IPS DF 19.7 (cell line): ENCODE measurements at regions not wholly inside any gene's neighbourhood (a gene's known extent, or its start where the extent isn't known, plus 50 kb on each side); places are given as distances from the start of the nearest gene placed in this dataset.
A peak's percentile ranks its signal among the peaks of the same experiment; 100 is the strongest.

Experiments
- DNase-seq: peaks from one replicate; pipeline ENCODE4 v3.0.0-alpha.2; 2013; ENCODE audit warnings: low read depth, low spot score

DNA sequence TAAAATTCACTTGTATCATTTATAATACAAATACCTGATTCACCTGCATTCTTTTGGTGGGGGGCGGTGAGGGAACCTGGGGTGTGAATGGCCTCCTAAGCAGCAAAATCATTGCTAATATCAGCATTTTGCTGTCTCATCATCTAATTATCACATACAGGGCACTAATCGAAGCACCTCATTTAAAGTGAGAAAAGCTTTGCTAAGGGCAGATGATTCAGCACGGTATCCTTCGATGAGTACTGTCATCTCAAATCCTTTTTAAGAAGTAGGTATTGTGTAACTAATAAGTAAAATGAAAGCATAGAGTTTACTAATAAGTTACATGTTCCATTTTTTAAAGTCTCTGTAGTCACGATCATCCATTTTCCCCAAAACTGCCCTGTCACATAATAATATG is 278.1 kb upstream of the SOX5 start:
- no peak for DNase-seq

DNA sequence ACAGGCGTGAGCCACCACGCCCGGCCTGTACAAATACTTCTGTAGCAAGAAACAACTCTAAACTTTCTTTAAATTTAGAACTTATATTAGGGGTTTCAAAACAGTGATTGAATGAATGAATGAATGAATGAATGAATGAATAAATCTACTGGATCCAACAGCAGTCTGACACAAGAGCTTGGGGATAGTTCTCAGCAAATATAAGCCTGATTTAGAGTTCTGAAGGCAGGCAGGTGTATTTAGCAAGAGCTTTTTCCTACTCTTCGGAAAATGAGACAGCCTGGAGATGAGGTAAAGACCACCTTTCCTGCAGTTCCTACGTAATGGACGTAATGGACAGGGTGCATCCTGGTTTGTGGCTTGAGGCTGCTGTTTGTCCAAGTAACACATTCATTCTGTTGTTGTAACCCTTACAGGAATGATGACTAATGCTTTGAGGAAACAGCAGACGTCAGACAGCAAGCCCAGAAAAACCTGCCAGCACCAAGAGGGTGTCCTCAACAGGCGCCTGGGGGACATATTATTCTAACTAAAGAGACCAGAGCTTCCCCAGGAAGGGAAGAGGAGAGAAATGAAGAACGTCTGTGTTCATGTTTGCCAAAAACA is 277.4 kb upstream of the SOX5 start:
- DNase-seq: no peak

DNA sequence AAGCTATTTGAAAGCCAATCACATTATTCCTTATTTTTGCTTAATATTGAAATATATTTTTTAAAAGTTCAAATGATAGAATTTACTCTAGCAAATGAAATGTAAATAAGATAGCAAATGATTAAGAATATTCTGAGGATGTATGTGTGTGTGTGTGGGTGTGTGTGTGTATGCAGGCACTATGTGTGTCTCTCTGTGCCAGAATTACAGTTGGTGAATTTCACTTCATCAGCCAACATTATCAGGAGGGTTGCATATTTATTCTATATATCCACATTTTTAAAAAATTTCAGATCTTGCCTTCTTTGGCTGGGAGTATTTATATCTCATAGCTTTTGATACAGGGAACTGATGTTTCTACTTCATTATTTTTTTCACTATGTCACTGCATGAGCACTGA is 274.9 kb upstream of the SOX5 start:
- no peak for DNase-seq

DNA sequence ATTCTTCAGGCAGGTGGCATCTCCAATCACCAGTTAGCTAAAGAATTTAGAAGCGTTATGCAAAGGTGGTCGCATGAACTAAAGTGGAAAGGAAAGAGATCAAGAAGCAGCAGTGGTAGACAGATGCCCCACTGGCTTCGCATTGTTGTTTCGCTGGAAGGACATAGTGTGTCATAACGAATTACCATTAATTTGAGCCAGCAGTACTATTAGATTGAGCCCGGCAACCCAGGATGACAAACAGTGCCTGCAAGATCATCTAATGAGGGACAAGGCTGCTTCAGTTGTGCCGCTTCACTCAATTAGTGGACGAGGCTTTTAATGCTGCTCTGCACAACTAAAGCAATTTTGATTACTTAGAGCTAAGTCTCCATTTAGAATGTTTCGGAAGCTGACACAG is 274.5 kb upstream of the SOX5 start:
- no peak for DNase-seq

DNA sequence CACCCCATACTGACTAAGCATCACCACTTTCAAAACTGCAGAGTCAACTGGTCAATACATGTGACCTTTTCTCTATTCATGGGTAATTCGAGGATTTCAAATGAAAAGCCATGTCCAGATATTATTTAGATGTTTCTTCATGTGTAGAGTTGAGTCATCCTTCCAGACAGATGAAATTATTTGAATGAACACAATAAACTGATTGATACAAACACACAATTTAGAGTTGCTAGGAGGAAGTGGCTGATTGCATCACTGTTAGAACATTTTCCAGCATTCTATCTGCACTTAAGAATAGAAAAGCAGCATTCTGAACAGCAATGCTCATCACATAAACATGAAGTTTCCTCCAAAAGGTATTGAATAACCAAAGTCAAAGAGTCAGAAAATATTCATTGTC is 273.5 kb upstream of the SOX5 start:
- DNase-seq: no peak

DNA sequence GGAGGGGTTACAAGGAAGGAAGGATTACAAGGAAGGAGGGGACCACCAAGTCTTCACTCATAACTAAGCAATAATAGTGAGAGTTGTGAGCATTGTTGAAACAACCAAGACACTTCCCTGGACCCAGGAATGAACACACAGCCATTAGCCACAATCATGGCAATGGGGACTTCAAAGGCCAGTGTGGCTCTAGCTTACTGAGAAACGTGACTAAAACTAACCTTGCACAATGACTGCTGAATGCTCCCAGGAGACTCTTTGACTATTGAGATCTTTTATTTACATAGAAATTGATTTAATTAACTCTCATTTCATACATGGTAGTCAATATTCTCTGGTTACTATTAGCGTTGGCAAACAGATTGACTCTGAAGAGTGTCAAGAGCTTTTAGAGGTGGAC is 263.0 kb upstream of the SOX5 start:
- DNase-seq: no peak

DNA sequence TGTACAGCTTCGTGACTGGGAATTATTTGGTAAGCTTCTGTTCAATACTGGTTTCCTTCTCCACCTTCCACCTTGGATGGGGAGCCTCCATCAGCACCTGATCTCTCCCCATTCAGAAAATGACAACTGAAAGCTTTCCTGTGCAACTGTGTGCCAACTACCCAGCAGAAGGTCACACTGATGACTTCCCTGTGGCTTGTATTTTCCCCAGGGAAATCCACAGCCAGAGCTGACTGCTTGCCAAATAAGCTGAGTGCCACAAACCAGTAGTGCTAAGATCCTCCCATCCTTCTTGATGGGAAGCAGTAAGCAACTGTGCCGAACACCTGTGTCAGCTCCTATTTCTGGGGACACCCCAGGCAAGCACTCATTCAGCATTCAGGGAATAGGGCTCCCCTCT is 257.2 kb upstream of the SOX5 start:
- no peak for DNase-seq

DNA sequence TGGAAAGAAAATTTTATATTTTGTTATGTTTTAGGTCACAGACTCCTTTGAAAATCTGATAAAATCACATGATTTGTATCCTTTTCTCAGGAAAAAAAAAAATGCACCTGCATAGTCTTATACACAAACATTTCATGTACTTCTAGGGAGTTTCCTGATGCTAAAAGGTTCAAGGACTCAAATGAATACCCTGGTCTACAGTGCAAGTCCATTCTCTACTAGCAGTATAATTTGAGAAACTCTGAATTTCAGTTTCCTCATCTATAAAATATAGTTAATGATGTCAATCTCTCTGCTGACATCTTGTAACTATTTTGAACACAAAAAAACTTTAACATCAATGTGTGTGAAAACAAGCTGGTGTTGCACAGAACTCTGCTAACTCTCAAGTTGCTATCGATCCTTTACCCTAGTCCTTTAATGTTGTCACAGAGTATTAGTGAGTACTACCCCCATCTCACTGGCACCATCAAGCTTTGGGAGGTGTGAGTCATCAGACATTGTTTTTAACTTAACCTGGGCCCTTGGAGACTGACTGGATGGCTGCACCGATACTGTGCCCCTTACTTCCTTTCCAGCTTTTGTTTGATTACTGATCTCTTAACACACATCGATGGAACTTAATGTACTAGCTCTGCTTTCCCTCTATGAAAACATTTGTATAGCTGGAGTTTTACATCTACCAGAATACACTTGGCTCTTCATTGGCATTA is 251.9 kb upstream of the SOX5 start:
- DNase-seq: no peak

DNA sequence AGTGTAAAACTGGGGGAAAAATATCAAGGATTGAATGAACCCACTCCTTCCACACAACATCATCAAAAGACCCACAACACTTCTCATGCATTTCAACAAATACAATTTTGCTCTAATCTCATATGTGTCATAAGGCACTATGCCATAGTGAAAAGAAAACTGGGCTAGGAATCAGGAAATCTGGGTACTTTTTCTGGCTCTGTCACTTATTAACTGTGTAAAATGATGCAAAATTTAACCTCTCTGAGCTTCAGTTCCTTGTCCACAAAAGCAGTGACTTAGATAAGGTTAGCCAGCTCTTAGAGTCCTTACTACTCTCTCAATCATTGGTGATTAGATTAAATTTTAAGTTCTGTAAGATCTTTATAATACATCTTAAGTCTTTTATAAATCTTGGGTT is 250.5 kb upstream of the SOX5 start:
- no peak for DNase-seq

DNA sequence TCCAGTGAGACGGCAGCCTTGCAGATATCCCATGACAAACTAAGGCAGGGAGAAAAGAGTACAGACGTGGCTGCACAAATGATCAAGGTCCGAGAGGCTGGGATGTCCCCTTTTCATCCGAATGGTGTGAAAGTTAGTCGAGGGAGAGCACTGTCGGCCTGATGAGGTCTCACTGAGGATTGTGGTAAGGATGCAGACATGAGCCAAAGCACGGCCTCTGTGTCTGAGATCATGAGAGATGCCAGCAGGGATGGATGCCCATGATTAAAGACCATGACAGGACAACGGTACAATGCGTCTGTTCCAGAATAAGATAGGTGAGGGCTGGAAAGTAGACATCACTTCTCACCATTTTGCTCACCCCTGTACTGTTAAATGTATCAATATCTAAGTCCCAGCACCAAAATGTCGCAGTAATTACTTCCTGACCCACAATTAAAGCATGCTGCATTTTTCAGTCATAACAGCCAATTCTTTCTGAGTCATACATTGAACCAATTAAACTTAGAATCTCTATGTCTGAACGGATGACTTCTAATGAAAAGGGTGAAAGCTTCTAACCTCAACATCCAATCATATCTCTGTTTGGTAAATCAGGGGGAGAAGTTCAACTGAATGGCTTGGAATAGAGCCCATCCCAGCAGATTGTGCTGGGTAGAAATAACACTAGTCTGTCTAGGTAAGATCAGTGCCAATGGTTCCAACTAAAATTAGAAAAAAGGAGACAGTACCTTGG is 249.6 kb upstream of the SOX5 start:
- DNase-seq: no peak

DNA sequence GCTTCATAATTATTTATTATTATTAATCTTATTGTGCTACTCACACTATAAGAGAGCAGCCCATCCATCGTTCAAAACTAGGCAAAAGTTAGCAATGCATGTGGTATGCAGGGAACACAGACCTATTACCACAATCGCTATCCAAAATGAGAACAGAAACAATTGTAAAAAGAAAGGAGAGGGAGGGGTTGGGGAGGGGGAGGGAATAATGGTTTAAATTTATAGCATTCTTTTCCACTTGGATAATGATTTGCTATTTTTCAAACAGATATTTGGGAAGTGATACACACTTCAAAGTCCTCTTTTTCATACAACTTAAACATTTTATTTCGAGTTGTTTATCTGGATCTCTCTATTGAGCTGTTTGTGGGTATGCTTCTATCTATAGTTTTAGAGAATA is 248.6 kb upstream of the SOX5 start:
- DNase-seq: no peak

DNA sequence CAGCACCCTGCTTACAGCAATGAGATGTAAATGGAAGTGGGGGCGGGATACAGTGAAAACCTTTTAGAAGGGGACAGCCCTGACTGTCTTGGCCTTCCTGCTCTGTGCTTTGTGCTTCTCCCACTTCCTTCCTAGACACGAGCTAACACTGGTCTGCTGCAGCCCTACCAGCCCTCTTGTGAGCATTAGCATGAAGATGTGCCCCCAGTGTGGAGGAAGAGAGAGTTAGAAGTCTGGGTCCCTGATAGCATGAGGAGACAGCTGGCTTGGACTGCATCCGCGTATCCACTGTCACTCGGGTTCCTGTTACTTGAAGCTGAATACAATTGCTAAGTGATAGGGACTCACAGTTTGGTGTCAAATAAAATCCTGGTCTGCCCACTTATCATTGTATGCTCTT is 248.1 kb upstream of the SOX5 start:
- DNase-seq: no peak

DNA sequence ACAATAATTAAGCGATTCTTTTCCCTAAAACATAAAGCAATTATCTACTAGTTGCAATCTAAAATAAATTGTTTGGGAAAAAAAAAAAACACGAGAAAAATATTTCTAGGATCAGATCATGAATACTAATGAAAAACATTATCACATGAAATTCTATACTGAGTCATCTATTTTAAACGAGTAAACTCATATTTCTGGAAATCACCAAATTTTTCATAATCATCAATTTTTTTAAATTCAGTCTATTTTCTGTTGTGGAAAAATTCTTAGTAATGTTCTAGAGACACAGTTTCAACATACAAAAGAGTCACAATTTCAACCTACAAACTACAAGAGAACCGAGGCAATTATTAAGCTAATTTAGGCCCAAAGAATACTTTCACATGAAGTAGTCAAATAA is 245.6 kb upstream of the SOX5 start:
- no peak for DNase-seq

DNA sequence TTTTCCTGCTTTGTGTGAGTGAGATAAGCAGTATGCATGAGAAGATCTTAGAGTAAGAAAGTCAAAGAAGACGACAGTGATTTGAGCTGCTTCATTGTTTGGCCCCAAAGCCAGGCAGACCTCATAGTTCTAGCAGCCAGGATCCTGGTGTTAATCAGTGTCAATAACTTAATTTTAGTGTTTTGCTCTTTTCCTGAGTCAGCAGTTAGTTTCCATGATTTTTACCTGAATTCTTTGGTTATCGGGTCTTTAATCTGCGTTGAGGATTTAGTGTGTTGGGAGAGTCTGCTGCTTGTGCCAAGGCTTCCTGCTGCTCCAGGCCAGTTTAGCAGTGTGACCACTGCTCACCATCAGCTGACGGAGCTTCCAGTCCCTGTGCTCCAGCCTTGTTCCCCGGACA is 241.6 kb upstream of the SOX5 start:
- no peak for DNase-seq

DNA sequence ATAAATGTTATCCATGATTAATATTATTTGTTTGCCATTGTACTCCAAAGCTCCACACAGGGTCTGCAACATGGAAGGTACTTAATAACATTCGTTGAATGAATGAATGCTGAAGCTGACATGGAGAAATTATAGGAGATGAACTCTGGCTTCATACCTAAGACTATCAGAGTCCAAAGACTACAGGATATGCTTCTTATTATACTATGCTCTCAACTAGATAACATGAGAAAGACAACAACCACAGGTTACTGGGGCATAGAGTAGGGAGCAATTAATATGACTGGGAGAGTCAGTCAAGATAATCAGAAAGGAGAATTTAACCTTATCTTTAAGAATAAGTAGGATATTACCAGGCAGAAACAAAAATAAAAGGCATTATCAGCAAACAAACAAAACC is 236.3 kb upstream of the SOX5 start:
- no peak for DNase-seq

DNA sequence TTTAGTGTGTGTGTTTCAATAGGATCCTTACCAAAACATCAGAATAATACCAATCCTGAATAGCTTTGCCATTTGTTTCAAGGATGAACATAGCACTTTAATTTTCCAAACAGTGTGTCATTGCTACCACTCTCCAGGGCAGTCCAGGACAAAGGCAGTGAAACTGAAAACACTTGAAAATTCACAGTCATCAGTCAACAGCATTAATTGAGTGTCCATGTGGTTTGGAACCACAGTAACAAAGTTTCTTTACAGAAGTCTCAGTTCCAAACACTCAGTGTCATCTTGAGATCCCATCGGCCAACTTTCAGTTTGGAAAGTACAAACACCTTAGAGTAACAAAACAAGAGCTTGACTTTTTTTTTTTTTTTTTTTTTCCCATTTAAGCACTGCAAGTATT is 228.4 kb upstream of the SOX5 start:
- no peak for DNase-seq

DNA sequence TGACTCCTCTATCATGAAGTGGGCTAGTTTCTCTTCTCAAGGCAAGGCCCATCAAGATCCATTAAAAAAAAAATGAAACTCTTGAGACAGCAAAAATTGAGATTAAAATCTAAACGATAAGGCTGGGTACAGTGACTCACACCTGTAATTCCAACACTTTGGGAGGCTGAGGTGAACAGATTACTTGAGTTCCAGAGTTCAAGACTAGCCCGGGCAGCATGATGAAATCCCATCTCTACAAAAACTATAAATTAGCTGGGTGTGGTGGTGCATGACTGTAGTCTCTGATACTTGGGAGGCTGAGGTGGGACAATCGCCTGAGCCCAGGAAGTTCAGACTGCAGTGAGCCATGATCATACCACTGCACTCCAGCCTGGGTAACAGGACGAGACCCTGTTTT is 226.5 kb upstream of the SOX5 start:
- no peak for DNase-seq

DNA sequence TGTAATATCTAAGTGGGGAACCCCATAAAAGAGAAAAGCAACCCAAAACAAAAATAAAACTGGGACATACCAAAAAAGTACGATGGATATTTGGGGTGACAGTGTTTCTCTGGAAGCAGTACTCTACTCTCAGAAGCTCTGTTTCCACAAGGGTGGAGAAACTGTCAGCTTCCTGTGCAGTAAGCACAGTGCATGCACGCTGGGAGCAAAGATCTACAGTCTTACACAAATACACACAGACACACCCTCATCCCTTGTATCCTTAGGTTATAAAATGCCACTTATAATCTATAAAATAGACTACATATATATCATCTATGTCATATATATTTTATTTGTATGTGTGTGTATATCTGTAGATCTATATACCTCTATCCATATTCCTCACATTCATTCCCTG is 225.8 kb upstream of the SOX5 start:
- no peak for DNase-seq

DNA sequence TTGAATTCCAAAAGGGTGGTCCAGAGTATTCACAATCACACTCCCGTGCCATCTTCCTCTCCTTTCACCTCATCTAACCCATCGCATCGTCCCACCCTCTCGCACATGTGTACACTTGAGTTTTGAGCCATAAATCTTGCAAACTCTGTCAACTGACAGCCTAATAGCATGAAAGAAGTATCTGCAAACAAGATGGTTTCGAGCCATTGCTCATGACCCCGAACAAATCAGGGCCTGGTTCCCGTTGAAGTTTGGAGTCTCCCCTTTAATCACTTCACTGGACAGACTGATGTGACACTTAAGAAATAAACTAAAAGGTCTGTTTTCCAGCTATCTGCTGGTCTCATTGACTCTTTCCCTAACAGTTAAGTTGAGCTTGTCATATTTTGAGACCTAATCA is 223.6 kb upstream of the SOX5 start:
- no peak for DNase-seq

DNA sequence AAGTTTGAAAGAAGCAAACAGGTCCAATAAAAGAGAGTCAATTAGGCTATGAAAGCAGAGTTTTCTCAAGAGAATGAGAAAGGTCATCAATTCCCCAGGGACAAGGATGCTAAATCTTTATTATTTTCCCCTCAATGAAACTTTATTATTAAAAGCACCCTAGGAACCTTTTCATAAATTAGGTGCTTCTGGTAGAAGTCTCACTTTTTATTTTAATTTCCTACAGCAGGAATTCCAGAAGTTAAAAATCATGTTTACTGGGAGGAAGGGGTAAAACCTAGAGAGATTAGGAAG is 223.2 kb upstream of the SOX5 start:
- DNase-seq: no peak

DNA sequence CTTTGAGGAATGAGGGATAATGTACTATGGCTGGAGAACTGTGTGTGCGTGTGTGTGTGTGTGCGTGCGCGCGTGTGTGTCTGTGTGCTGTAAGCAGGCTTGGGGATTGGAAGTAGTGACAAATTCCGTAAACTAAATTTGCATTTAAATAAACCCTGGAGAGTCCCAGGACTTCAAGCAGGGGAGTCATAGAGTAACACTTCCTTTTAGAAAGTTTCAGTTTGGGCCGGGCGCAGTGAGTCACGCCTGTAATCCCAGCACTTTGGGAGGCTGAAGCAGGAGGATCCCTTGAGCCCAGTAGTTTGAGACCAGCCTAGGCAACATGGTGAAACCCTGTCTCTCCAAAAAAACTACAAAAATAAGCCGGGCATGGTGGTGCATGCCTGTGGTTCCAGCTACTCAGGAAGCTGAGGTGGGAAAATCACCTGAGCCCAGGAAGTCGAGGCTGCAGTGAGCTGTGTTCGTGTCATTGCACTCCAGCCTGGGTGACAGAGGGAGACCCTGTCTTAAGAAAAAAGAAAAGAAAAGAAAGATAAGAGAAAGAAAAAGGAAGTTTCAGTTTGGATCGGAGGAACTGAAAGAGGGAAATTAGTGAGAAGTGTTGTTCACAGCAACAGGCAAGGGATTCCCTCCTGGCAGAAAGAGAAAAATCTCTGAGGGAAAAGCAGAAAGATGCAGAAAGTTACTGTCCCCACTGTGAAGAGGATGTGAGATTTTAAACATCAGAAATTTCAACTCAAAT is 222.7 kb upstream of the SOX5 start:
- DNase-seq: peak; percentile 42

DNA sequence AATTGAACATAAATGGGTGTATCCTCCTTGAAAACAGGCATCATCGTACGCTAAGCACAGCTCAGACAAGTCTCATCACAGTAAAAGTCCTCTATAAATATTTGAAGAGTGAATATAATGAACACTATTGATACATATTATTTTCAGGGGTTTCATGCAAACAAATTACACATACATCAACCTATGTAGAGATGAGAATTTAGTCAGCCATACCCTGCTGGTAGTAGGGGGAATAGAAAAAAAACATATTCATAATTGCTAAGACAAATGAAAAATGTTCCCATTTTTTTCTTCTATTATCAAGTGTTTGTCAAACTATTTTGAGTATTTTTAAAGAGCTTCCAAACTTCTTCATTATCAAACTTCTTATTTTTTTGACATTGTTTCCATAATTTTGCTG is 205.6 kb upstream of the SOX5 start:
- DNase-seq: no peak

DNA sequence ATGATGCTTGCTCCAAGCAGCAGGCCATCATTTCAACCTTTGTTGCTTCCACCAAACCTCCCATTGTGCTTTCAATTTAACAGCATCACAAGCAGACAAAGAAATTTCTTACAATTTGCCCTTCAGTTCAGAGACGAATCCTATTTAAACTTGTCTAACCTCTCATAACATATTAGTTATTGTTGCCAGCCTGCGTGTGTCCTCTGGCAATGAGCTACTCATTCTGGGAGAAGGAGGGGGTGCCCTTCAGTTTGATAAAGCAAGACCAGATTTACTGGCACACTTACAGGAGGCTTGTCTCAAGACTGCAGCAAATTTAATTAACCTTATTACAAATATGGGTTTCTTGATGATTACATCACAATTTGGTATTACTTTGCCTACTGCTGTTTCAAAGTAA is 203.6 kb upstream of the SOX5 start:
- no peak for DNase-seq
